ENCODE measurements at regions not wholly inside any gene's neighbourhood (a gene's known extent, or its start where the extent isn't known, plus 50 kb on each side); places are given as distances from the start of the nearest gene placed in this dataset.

DNA sequence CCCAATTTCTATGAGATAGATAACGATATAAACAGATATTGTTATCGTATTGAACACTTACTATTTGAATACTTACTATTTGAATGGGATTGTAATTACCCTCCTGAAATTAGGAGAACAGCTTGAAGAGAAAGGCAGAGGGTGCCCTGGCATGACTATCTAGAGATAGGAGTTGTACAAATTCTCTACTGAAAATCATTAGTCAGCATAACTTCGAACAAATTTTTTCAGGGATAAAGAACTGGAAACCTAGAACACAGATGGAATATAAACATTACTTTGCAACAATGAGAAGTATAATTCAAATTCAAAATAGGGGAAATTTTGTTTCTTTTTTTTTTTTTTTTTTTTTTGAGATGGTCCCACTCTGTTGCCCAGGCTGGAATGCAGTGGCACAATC, 1096.8 kb downstream of the C4orf33 start:
- no peak for DNase-seq (ENCODE audit: low read depth)
- no peak overlapping the region for H3K4me3 ChIP-seq (replicated peaks; ENCODE audit: low read depth, low read length)
- TF ChIP-seq, protein P1, sequence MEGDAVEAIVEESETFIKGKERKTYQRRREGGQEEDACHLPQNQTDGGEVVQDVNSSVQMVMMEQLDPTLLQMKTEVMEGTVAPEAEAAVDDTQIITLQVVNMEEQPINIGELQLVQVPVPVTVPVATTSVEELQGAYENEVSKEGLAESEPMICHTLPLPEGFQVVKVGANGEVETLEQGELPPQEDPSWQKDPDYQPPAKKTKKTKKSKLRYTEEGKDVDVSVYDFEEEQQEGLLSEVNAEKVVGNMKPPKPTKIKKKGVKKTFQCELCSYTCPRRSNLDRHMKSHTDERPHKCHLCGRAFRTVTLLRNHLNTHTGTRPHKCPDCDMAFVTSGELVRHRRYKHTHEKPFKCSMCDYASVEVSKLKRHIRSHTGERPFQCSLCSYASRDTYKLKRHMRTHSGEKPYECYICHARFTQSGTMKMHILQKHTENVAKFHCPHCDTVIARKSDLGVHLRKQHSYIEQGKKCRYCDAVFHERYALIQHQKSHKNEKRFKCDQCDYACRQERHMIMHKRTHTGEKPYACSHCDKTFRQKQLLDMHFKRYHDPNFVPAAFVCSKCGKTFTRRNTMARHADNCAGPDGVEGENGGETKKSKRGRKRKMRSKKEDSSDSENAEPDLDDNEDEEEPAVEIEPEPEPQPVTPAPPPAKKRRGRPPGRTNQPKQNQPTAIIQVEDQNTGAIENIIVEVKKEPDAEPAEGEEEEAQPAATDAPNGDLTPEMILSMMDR (IDR thresholded peaks at IDR 0.05; ENCODE audit: low read length, missing control alignments) = no peak

DNA sequence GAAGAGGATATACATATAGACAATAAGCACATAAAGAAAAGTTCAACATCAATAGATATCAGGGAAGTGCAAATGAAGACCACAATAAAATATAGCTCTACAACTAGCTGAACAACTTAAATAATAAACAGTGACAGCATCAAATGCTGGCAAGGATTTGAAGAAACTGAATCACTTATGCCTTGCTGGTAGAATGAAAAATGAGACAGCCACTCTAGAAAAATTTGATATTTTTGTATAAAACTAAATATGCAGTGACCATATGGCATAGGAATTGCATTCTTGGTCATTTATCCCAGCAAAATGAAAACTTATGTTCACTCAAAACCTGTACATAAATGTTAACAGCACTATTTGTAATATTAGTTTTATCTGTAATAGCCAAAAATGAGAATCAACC, 1102.0 kb downstream of the C4orf33 start:
- H3K4me3 ChIP-seq (replicated peaks; ENCODE audit: low read depth, low read length) = no peak overlapping the region
- no peak for DNase-seq (ENCODE audit: low read depth)
- TF ChIP-seq, protein P1 (IDR thresholded peaks at IDR 0.05; ENCODE audit: low read length, missing control alignments) = no peak

DNA sequence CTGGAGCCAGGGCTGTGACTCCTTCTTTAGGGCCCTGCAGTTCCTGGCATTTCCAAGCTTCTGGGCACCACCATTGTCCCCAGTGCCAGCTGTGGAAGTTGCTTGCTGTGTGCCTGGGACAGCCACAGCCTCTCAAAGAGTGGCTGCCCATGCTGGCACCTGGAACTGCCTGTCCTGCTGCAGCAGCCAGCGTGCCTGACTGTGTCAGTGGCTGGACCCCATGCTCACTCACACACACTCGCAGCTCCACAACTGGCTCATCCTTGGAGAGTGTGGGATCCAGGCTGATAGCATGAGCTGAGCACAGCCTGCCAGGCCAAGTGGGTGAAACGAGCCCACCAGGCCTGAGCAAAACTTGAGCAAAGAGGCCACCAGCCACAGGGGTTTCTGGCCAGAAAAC, 1107.6 kb downstream of the C4orf33 start:
- H3K4me3 ChIP-seq (replicated peaks; ENCODE audit: low read depth, low read length) = no peak overlapping the region
- no peak for DNase-seq (ENCODE audit: low read depth)
- TF ChIP-seq, protein P1 (IDR thresholded peaks at IDR 0.05; ENCODE audit: low read length, missing control alignments) = no peak

DNA sequence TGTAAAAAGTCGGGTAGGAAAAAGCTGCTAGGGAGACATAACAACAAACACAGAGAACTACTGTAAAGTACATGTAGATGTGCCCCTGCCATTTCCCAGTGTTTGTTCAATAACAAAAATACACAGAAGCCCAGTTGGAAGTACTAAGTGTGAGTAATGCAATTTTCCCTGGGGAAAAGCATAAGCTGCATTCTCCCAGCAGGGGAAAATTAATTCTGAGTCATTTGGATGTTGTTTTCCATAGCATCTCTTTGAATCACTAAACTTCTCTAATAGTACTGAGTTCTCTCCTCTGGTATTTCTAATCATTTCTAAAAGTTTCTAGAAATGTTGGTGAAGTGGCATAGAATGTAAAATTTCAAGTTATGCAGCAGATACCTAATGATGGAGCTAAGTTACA, 1114.9 kb downstream of the C4orf33 start:
- DNase-seq (ENCODE audit: low read depth) = peak; percentile 76
- H3K4me3 ChIP-seq (replicated peaks; ENCODE audit: low read depth, low read length) = no peak overlapping the region
- TF ChIP-seq, protein P1 (IDR thresholded peaks at IDR 0.05; ENCODE audit: low read length, missing control alignments) = no peak

DNA sequence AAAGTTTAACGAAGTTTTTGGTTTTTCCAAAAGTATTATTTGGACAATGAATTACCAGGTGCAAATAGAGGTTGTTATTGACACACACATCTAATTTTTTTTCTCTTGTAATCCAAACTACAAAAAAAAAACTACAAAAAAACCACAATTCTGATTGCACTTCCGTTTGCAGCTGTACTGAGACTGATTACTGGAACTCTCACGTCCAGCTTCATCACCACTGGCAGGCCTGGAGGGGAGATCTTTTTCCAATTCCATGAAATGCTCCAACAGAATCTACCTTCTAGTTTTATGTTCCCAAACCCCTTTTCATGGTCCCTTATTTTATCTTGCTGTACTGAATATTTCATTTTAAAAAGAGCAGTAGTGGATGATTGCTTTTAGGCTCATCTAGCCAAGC, 1118.3 kb downstream of the C4orf33 start:
- DNase-seq (ENCODE audit: low read depth) = no peak
- TF ChIP-seq, protein P1 (IDR thresholded peaks at IDR 0.05; ENCODE audit: low read length, missing control alignments) = no peak
- H3K4me3 ChIP-seq (replicated peaks; ENCODE audit: low read depth, low read length) = no peak overlapping the region

DNA sequence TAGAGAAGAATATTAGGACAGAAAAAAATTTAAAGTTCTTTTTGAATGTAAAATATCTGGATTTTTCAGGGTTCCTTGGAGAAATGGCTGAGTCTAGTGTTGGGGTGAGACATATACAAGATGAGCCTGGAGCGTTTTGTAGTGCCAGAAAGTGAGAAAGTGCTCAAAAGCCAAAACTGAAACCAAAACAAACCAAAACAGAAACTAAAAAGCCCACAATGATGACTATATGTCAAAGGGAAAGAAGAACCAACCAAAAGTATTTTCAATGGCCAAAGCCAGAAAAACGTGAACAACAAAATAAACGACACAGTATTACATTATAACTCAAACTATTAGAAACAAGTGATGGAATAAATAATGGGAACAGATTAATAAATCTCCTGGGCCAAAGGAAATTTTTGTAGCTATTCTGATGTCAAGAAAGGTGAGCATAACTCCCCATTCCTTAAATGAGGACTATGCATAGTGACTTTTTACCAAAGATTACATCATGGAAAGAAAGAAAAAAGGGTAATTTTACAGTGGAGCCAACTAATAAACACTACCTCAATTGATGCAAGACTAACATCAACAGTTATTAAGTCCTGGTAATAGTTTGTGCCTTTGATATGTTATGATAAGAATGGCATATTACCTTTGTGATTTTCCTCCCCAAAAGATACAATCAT, 1137.6 kb downstream of the C4orf33 start:
- TF ChIP-seq, protein P1 (IDR thresholded peaks at IDR 0.05; ENCODE audit: low read length, missing control alignments) = no peak
- H3K4me3 ChIP-seq (replicated peaks; ENCODE audit: low read depth, low read length) = no peak overlapping the region
- peak; percentile 15 for DNase-seq (ENCODE audit: low read depth)

DNA sequence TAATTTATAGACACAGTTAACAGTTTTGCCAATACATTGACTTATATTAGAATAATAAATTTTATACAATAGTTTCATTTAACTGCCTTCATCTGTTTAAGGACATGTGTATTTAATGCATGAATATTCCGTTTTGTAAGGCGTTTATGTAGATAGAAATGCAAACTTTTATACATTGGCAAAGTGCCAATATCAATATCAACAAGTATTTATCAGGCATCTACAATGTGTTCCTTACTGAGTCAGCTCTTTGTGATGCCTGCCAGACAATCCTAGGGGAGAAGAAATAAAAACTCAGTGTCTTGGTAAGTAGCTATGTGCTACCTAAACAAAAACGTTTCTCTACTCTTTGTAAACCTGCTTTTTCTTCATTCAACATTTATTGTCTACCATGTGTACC, 1142.2 kb downstream of the C4orf33 start:
- H3K4me3 ChIP-seq (replicated peaks; ENCODE audit: low read depth, low read length) = no peak overlapping the region
- TF ChIP-seq, protein P1 (IDR thresholded peaks at IDR 0.05; ENCODE audit: low read length, missing control alignments) = no peak
- peak; percentile 13 for DNase-seq (ENCODE audit: low read depth)
